HG02678 (cell line): ENCODE measurements at regions not wholly inside any gene's neighbourhood (a gene's known extent, or its start where the extent isn't known, plus 50 kb on each side); places are given as distances from the start of the nearest gene placed in this dataset.
"Not testable (repeated sequence)": the region's sequence is repeated elsewhere in the genome, so short reads cannot be mapped to it uniquely, and the experiment has no call there.

Source experiments
- ATAC-seq: cut with Tn5 transposase; IDR thresholded peaks from one replicate; pipeline ENCODE4 v1.9.1; 2021; ENCODE audit warnings: mild to moderate bottlenecking, moderate library complexity; ENCODE audit not compliant: unreplicated experiment

DNA sequence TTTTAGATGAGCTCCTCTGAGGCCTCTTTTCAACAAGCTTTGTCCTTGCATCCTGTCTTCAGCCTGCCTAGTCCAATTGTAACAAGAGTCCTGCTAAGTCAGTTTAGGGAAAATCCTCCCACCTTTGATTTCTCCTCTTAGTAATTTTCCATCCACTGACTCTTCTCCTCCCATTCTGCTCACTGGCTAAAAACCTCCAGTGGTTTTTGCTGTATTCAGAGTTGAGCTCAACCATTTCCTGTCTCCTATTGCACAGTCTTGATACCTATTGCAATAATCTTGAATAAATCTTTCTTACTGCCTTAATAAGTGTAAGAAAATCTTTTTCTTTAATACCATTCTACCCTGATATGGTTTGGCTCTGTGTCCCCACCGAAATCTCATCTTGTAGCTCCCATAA lies 117.8 kb upstream of the ENPP6 start:
- no peak for ATAC-seq

DNA sequence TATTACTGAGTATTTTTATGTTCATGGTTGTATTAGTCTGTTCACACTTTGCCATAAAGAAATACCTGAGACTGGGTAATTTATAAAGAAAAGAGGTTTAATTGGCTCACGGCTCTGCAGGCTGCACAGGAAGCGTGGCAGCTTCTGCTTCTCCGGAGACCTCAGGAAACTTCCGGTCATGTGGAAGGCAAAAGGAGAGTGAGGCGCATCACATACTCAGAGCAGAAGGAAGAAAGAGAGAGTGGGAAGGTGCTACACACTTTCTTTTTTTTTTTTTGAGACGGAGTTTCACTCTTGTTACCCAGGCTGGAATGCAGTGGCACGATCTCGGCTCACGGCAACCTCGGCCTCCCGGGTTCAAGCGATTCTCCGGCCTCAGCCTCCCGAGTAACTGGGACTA lies 115.8 kb upstream of the ENPP6 start:
- ATAC-seq = not testable (repeated sequence)

DNA sequence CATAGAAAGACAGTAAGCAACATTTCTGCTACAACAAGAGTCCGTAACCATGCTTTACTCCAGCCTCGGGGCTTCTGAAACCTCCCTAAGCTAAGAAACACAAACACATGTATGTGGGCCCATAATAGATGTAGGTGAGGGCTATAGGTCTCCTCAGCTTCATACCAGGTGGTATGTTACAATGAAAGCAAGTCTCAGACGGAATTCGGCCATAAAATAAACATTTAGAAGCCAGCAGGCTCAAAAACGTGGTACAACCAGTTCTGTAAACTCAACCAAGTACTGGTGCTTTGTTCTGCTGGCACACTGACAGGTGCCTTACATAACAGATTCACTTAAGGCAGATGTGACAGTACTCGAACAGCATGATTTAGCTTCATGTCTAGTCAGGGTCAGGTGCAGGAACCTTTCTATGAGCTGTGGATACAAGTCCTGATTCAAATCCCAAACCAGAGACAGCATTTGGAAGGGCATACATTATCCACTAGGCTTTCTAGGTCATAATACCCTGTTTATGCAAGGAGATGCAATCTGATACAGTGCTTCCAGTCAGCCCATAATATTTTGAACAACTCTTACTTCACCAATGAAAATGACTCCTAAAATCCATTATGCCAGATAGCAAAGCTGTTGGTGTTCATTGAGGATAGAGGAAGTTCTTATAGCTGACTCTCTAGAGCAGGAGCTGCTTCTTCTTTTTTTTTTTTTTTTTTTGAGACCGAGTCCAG lies 113.8 kb upstream of the ENPP6 start:
- ATAC-seq = no peak

DNA sequence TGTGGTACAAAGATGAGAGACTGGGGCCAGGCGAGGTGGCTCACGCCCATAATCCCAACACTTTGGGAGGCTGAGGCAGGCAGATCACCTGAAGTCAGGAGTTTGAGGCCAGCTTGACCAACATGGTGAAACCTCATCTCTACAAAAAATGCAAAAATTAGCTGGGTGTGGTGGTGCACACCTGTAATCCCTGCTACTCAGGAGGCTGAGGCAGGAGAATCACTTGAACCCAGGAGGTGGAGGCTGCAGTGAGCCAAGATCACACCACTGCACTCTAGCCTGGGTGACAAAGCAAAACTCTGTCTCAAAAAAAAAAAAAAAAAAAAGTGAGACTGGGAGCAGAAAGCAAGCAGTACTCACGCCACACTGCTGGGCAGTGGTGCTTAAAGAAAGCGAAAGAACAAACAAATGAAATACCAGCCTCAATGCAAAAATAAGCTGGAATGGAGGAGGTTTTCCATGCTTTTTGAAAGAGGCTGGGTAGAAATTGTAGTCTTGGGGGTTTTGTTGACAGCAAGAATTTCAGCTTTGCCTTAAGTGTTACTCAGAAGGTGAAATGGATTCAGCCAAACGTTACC lies 112.9 kb upstream of the ENPP6 start:
- ATAC-seq = not testable (repeated sequence)

DNA sequence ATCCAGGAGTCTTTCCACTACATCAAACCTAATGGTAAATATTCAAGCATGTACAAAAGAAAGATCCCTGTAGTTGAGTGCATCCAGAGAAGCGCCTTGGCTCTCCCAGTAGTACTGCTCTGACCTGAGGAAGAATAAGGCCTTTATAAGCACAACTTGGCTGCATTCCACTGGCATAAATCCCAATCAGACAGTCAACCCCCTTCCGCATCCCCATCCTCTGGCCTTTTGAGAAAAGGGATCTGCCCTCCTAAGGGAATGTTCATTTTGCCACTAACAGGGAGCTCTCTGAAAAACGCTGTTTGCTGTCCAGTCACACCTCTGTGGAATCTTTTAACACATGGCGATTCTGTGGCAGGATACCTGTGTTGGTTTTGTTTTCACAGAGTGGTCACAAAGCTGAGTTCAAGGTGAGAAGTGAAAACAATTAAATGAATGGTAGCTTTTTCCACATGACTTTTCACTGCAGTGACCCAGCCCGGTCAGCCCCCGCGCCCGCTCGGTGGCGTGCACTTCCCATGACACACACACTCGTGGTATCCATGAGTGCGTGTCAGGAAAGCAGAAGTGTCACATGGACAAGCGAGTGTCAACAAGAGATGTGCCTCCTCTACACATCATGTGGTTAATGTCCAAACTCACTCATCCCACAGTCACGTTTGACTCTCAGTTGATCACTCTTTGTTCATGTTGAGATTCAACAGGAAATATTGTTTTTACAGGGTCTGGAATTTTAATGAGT lies 112.2 kb upstream of the ENPP6 start:
- ATAC-seq = peak; percentile 49

DNA sequence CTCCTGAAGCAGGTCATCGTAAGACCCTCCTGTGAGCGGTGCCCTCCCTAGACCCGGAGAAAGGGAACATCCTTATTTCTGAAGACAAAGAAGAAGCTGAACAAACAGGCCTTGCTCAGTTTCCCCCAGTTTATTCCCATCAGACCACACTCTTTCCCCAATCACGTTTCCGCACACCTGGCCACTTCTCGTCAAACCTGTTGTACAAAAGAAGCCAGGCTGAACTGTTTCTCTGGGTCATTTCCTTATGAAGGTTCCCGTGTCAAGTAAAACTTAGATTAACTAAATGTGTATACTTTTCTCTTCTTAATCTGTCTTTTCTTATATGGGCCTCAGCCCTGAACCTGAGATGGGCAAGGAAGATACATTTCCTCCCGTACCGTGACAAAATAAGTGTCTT lies 111.6 kb upstream of the ENPP6 start:
- ATAC-seq = no peak

DNA sequence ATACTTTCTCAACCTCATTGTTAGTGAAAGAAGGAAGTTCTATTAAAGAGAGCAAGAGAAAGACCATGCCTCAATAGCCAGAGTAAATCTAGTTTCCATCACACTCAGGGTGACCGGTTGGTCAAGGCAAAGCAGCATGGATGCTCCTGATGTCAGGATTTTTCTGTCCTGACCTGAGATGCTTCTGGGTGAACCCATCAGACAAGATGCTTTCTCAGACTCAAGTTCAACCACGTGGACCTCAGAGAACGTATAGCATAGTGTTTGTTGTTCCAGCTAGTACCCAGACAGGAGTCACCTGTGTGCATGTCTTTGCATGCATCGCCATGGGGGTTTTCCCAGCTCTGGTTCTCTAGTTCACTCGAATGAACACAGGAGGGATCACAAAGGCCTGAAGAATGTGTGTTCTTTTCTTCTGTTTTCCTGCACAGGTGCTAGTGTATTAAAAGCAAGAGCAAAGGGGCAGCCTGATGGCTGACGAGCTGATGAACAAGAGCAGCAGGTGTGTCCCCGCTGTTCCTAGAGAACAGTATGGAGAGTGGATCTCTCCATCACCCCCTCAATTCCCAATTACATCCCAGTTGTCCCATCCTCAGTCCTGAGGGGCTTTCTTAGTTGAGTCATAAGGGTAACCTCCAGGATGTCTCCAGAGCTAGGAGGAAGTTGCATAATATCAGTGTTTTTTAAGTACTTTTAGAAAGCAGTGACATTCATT lies 110.5 kb upstream of the ENPP6 start:
- ATAC-seq = peak; percentile 78

DNA sequence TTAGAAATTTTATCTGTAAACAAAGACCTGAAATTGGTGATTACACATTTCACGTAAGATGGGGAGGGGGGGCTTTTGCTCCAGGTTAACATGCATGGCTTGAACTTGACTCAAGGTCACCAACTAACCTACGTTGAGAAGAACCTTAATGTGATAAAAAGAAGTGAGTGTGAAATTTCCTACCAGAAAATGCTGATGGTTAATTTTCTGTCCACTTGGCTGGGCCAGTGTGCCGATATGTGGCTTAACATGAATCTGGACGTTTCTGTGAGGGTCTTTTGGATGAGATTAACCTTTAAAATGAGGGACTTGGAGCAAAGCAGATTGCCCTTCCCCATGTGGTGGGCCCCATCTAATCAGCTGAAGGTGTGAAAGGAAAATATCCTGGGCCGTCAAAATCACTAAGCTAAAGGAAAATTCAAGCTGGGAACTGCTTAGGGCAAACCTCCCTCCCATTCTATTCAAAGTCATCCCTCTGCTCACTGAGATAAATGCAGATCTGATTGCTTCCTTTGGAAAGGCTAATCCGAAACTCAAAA lies 107.3 kb upstream of the ENPP6 start:
- no peak for ATAC-seq

DNA sequence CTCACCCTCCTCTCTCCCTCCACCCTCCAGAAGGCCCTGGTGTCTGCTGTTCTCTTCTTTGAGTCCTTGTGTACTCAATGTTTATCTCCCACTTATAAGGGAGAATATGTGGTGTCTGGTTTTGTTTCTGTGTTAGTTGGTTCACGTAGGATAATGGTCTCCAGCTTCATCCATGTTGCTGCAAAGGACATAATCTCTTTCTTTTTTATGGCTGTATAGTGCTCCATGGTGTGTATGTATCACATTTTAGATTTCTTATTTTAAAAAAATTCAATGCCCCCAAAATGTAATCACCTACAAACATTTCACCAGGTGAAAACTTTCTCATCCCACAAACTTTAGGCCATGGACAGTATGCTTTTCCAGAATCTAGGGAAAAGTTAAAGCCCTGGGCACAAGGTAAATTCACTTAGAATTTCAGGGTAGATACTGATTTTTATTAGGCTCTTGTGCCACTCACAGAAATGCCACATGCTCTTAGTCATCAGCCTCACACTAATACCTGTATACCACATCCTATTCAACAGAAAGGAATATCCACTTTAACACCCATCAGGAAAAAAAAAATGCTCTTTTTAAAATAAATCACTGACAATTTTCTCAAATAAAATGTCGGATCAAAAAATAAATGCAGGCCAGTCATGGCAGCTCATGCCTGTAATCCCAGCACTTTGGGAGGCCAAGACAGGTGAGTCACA lies 104.8 kb upstream of the ENPP6 start:
- no peak for ATAC-seq

DNA sequence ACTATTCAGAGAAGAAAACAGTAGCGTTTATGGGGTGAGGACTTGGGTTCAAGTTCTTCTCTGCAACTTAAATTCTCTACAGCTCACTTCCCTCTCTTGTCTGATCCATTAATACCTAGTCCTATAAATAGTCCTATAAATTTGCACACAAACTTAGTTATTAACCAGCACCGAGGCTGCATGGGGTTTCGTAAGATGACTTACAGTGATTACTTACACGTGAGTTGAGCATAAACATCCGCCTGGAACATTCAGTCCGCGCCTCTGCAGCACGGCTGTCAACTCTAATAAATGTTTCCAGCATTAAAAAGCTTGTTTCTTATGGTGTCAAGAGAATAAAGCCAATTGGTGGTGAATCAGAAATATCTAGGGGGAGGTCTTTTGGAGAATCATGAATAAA lies 103.0 kb upstream of the ENPP6 start:
- no peak for ATAC-seq

DNA sequence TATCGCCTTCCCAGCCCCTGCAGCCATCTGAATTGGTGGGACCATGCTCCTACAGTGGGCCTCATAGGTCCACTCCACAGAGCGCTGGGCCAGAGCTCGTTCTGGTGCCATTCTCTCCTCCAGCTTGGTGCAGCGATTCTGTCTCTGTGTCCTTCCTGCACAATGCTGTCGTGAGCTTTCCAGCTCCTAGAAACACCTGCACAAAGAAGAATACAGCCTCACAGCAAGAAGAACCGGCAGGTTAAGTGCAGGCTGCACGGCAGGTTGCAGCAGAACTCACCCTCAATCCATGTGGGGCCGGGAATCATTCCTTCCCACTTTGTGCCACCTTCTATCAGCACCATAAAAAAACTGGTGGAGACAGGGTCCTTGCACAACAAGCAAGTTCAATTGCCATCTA lies 101.2 kb upstream of the ENPP6 start:
- ATAC-seq = no peak

DNA sequence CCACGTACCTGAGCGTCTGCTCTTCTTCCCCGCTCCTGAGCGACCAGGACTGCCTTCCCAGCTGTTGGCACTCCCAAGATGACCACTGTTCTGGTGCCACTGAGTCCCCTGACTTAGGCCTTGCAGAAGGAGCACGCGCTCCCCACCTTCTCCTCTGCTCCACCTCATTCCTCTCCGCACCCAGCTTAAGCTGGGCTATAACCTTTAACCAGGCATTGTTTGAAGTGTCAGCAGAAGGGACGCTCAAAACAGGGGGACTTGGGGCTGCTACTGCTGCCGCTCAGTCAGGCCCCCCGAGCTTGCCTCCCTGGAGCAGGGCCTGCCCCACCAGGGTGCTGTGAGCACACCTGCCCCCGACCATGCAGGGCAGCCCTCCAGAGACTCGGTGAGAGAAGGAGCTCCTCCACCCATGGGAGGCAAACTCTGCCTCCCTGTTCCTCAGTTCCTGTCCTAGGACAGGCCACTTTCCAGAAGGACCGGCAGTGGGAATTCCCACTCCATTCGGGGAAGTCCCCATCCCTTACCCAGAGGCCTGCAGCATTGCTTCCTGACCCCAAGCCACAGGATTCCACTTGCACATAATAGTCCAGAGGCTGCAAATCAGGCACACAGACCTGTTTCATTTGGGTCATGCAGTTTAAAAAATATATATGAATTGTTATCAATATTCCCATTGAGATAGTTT lies 99.7 kb upstream of the ENPP6 start:
- no peak for ATAC-seq

DNA sequence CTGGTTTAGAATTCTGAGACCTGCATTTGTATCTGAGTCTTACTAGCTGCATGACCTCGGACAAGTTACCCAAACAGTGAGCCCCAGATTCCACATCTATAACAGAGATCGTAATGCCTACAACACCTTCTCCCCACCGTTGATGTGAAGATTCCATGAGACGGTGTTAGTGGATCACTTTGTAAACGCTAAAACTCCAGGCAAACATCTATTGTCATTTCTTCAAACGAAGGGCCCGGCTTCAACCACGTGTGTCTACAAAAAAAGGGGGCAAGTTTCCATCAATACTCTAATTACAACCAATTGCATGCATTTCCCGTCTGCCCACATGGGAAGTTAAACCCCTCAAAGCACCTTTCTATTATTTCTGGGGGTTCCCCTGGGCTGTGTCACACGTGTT lies 99.1 kb upstream of the ENPP6 start:
- ATAC-seq = no peak

DNA sequence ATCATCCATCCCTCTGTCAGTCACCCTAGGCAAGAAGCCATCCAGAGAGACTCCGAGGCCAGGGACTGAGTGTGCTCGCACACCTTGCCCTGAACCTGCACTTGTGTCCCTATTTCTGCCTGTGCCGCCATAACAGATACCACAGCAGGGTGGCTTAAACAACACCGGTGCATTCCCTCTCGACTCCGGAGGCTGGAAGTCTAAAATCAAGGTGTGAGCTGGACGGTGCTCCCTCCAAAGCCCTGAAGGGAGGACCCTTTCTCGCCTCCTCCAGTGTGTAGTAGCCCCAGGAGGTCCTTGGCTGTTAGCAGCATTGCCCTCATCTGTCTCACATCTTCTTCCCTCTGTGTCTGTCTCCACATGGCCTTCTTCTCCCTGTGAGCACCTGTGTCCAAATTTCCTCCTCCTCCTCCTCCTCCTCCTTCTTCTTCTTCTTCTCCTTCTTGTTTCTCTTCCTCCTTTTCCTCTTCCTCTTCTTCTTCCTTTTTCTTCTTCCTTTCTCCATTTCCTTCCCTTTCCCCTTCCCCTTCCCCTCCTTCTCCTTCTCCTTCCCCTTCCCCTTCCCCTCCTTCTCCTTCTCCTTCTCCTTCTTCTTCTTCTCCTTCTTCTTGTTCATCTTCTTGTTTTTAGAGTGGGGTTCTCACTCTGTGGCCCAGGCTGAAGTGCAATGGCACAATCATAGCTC lies 98.1 kb upstream of the ENPP6 start:
- ATAC-seq = no peak

DNA sequence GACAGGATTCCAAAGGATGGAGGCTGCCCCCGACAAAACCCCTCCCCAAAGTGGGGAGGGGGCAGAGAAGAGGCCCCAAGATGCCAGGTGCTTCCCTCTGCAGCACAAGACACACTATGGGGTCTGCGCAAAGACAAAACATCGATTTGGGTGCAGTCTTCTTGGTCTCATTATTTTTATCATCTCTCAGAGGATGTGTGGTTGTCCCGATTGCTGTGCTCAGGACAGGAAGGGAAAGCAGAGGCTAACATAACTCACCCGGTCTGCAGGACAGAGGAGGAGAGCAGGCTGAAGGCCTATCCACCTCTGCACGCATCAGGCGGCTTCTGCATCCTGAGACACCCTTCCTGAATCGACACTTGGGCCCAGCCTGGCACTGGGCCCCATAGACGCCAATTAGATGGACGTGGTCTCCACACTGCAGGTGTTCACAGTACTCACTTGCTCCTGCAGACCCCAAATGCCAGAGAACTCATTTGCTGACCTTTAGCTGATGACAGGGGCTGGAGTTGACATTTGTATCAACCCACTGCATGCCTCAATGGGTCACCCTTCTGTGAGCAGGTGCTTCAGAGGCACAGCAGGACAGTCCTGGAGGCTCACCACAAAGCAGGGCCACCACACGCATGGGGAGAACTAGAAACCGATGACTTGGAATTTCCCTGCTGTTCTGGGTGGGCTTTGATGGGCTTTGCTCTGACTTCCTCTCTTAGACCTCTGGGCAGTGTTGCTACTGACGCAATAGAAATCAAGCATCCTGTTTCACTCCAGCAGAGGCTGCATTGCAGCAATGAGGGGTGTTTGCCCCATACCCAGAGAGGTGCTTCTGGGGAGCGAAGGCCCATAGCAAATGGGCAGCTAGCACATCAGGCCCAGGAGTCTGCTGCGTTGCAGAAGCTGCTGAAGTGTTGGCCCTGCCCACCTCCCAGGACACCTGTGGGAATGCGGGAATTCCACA lies 96.3 kb upstream of the ENPP6 start:
- peak; percentile 70 for ATAC-seq

DNA sequence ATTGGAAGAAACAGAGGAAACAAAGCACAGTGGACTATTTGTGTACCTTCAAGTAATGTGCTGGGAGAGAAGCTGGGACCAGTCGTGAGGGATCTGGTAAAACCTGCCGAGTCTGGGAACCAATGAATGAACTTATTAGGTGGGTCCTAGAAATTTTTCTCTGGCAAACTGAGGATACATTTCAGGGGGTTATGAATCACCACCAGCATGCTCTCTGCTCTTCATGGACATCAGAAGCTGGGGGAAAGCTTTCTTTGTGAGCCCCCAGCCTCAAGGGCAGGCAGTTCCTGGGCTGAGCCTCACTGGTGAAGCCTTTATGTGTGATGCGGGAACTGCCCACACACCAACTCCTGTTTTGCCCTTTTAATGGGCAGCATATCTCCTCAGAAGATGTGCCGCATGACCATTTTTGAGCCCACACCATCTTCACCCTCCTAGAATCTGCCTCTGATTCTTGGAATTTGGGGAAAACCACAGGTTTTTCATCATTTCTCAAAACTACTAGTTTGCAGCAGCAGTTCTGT lies 95.4 kb upstream of the ENPP6 start:
- ATAC-seq = no peak

DNA sequence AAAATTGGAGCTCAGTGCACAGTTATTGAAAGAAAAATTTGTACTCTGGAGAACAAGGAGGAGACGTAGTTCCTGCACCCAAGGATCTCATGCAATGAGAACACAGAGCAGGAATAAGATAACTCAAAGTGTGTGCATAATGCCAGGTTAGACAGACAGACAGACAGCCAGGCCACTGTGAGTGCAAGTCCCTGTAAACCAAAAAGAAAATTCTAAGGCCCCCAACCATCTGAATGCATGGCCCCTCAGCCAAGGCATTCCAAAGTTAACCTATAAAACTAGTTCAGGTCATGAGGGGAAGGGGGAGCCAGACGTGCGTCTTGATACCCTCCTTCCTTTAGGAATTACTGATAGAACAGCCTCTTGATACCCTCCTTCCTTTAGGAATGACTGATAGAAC lies 94.5 kb upstream of the ENPP6 start:
- ATAC-seq = no peak
